ENCODE measurements at regions not wholly inside any gene's neighbourhood (a gene's known extent, or its start where the extent isn't known, plus 50 kb on each side); places are given as distances from the start of the nearest gene placed in this dataset.

DNA sequence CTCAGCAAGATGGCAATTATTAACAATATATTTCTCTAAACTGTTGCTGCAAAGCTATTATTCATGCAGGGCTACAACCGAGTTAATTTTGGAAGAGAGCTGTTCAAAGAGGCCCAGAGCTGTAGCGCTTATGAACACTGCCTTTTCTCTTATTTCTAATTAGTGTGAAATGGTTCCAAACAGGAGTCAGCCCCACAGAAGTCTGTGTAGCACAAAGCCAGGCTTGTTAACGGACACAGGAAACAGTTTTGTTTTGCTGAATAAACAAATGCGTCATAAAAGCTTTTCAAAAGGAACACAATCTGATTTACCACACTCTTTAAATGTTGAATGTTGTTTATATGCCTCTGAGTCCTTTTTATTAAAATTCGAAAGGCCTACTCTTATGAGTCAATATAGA, 396.5 kb downstream of the ANXA1 start:
- H3K4me1 ChIP-seq (ENCODE audit: insufficient read depth, low read length, severe bottlenecking) = no peaks in the 10 kb centered on the region
- H3K4me3 ChIP-seq (ENCODE audit: low read depth, low read length, poor library complexity, severe bottlenecking) = no peak overlapping the region
- no peaks in the 10 kb centered on the region for H3F3A ChIP-seq (ENCODE audit: insufficient read depth, low read length)
- no peaks in the 10 kb centered on the region for H3K9me3 ChIP-seq (ENCODE audit: low read length)
- no peaks in the 10 kb centered on the region for H3K9me2 ChIP-seq (ENCODE audit: low read depth, low read length)
- H3K4me2 ChIP-seq (ENCODE audit: low read length) = no peak overlapping the region
- H3K27ac ChIP-seq (ENCODE audit: low read depth, low read length, poor library complexity, severe bottlenecking) = no peak overlapping the region
- no peak overlapping the region for H3K9ac ChIP-seq (ENCODE audit: low read length)
- H3K27me3 ChIP-seq (ENCODE audit: insufficient read depth, low read length) = no peaks in the 10 kb centered on the region
- TF ChIP-seq CTCF (IDR thresholded peaks at IDR 0.05; ENCODE audit: low read length) (no peak), EZH2 (IDR thresholded peaks at IDR 0.05; ENCODE audit: borderline replicate concordance, low read length) (no peak)
- no peaks in the 10 kb centered on the region for H3K36me3 ChIP-seq (ENCODE audit: insufficient read depth, low read length)
- no peak overlapping the region for H2AFZ ChIP-seq (ENCODE audit: low read length)
- no peaks in the 10 kb centered on the region for H4K20me1 ChIP-seq (ENCODE audit: insufficient read depth, low read length)
- H3K79me2 ChIP-seq (ENCODE audit: insufficient read depth, low read length) = no peaks in the 10 kb centered on the region

- Histone ChIP-seq H3K4me3 (ENCODE audit: low read depth, low read length, poor library complexity, severe bottlenecking) (no peak overlapping the region), H3K79me2 (ENCODE audit: insufficient read depth, low read length) (no peaks in the 10 kb centered on the region), H3K9me2 (ENCODE audit: low read depth, low read length) (no peaks in the 10 kb centered on the region), H3F3A (ENCODE audit: insufficient read depth, low read length) (no peaks in the 10 kb centered on the region), H3K9ac (ENCODE audit: low read length) (no peak overlapping the region), H2AFZ (ENCODE audit: low read length) (no peak overlapping the region), H3K4me1 (ENCODE audit: insufficient read depth, low read length, severe bottlenecking) (no peaks in the 10 kb centered on the region), H4K20me1 (ENCODE audit: insufficient read depth, low read length) (no peaks in the 10 kb centered on the region), H3K4me2 (ENCODE audit: low read length) (no peak overlapping the region), H3K9me3 (ENCODE audit: low read length) (no peaks in the 10 kb centered on the region), H3K27ac (ENCODE audit: low read depth, low read length, poor library complexity, severe bottlenecking) (no peak overlapping the region), H3K27me3 (ENCODE audit: insufficient read depth, low read length) (no peaks in the 10 kb centered on the region), H3K36me3 (ENCODE audit: insufficient read depth, low read length) (no peaks in the 10 kb centered on the region)
- TF ChIP-seq EZH2 (IDR thresholded peaks at IDR 0.05; ENCODE audit: borderline replicate concordance, low read length) (no peak), CTCF (IDR thresholded peaks at IDR 0.05; ENCODE audit: low read length) (no peak)
Measured at GRCh38 chr9:73549991-73550390, 398.3 kb downstream of the ANXA1 start.

DNA sequence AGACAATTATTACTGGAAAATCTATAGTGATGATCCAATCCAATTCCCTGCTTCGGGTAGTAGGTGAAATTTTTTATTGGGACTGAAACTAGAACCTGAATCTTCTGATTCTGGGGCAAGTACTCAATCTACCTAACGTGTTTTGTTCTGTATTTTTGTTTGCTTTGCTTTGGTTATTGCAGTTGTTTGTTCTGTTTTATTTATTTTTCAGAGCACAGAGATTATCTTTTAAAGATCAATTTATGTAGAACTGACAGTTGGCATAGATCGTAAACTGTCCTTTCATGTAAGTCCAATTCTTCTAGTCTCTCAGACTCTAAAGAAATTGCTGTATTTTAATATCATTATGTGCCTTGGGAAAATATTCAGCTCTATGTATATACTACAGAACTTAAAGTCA, 401.6 kb downstream of the ANXA1 start:
- H3K27ac ChIP-seq (ENCODE audit: low read depth, low read length, poor library complexity, severe bottlenecking) = no peak overlapping the region
- H3K4me1 ChIP-seq (ENCODE audit: insufficient read depth, low read length, severe bottlenecking) = no peaks in the 10 kb centered on the region
- no peaks in the 10 kb centered on the region for H3K27me3 ChIP-seq (ENCODE audit: insufficient read depth, low read length)
- no peaks in the 10 kb centered on the region for H3K36me3 ChIP-seq (ENCODE audit: insufficient read depth, low read length)
- H3K4me2 ChIP-seq (ENCODE audit: low read length) = no peak overlapping the region
- TF ChIP-seq CTCF (IDR thresholded peaks at IDR 0.05; ENCODE audit: low read length) = no peak
- TF ChIP-seq EZH2 (IDR thresholded peaks at IDR 0.05; ENCODE audit: borderline replicate concordance, low read length) = no peak
- no peaks in the 10 kb centered on the region for H3K9me3 ChIP-seq (ENCODE audit: low read length)
- no peak overlapping the region for H2AFZ ChIP-seq (ENCODE audit: low read length)
- H3K9ac ChIP-seq (ENCODE audit: low read length) = no peak overlapping the region
- no peaks in the 10 kb centered on the region for H3K79me2 ChIP-seq (ENCODE audit: insufficient read depth, low read length)
- H3F3A ChIP-seq (ENCODE audit: insufficient read depth, low read length) = no peaks in the 10 kb centered on the region
- H3K4me3 ChIP-seq (ENCODE audit: low read depth, low read length, poor library complexity, severe bottlenecking) = no peak overlapping the region
- H4K20me1 ChIP-seq (ENCODE audit: insufficient read depth, low read length) = no peaks in the 10 kb centered on the region
- no peaks in the 10 kb centered on the region for H3K9me2 ChIP-seq (ENCODE audit: low read depth, low read length)
